ENCODE measurements at regions not wholly inside any gene's neighbourhood (a gene's known extent, or its start where the extent isn't known, plus 50 kb on each side); places are given as distances from the start of the nearest gene placed in this dataset.

GRCh38 chr11:97847730-97848129 lies 1173.0 kb upstream of the CNTN5 start:
- Histone ChIP-seq H3K9me2 (ENCODE audit: low read depth, low read length) (no peaks in the 10 kb centered on the region), H3K4me3 (ENCODE audit: low read depth, low read length, poor library complexity, severe bottlenecking) (no peak overlapping the region), H3K9ac (ENCODE audit: low read length) (no peak overlapping the region), H3K27me3 (ENCODE audit: insufficient read depth, low read length) (no peaks in the 10 kb centered on the region), H3K4me1 (ENCODE audit: insufficient read depth, low read length, severe bottlenecking) (no peaks in the 10 kb centered on the region), H3K79me2 (ENCODE audit: insufficient read depth, low read length) (no peaks in the 10 kb centered on the region), H3K27ac (ENCODE audit: low read depth, low read length, poor library complexity, severe bottlenecking) (no peak overlapping the region), H2AFZ (ENCODE audit: low read length) (no peak overlapping the region), H3F3A (ENCODE audit: insufficient read depth, low read length) (no peaks in the 10 kb centered on the region), H4K20me1 (ENCODE audit: insufficient read depth, low read length) (no peaks in the 10 kb centered on the region), H3K4me2 (ENCODE audit: low read length) (no peak overlapping the region), H3K9me3 (ENCODE audit: low read length) (no peaks in the 10 kb centered on the region), H3K36me3 (ENCODE audit: insufficient read depth, low read length) (no peaks in the 10 kb centered on the region)
- no peak for TF ChIP-seq EZH2 (IDR thresholded peaks at IDR 0.05; ENCODE audit: borderline replicate concordance, low read length)
- TF ChIP-seq, protein P1, sequence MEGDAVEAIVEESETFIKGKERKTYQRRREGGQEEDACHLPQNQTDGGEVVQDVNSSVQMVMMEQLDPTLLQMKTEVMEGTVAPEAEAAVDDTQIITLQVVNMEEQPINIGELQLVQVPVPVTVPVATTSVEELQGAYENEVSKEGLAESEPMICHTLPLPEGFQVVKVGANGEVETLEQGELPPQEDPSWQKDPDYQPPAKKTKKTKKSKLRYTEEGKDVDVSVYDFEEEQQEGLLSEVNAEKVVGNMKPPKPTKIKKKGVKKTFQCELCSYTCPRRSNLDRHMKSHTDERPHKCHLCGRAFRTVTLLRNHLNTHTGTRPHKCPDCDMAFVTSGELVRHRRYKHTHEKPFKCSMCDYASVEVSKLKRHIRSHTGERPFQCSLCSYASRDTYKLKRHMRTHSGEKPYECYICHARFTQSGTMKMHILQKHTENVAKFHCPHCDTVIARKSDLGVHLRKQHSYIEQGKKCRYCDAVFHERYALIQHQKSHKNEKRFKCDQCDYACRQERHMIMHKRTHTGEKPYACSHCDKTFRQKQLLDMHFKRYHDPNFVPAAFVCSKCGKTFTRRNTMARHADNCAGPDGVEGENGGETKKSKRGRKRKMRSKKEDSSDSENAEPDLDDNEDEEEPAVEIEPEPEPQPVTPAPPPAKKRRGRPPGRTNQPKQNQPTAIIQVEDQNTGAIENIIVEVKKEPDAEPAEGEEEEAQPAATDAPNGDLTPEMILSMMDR (IDR thresholded peaks at IDR 0.05; ENCODE audit: low read length) = no peak

DNA sequence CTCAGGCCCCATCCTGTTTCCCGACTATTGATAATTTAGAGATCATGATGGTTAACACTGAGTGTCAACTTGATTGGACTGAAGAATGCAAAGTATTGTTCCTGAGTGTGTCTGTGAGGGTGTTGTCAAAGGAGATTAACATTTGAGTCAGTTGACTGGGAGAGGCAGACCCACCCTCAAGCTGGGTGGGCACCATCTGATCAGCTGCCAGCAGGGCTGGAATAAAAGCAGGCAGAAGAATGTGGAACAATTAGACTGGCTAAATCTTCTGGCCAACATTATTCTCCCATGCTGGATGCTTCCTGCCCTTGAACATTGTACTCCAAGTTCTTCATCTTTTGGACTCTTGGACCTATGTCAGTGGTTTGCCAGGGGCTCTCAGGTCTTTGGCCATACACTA lies 1170.0 kb upstream of the CNTN5 start:
- H3K9me2 ChIP-seq (ENCODE audit: low read depth, low read length) = no peaks in the 10 kb centered on the region
- no peak for TF ChIP-seq EZH2 (IDR thresholded peaks at IDR 0.05; ENCODE audit: borderline replicate concordance, low read length)
- TF ChIP-seq, protein P1 (IDR thresholded peaks at IDR 0.05; ENCODE audit: low read length) = no peak
- no peaks in the 10 kb centered on the region for H3K36me3 ChIP-seq (ENCODE audit: insufficient read depth, low read length)
- no peaks in the 10 kb centered on the region for H3F3A ChIP-seq (ENCODE audit: insufficient read depth, low read length)
- H3K9ac ChIP-seq (ENCODE audit: low read length) = no peak overlapping the region
- no peaks in the 10 kb centered on the region for H3K79me2 ChIP-seq (ENCODE audit: insufficient read depth, low read length)
- H3K4me3 ChIP-seq (ENCODE audit: low read depth, low read length, poor library complexity, severe bottlenecking) = no peak overlapping the region
- no peak overlapping the region for H3K4me2 ChIP-seq (ENCODE audit: low read length)
- H3K9me3 ChIP-seq (ENCODE audit: low read length) = no peaks in the 10 kb centered on the region
- no peaks in the 10 kb centered on the region for H3K27me3 ChIP-seq (ENCODE audit: insufficient read depth, low read length)
- H4K20me1 ChIP-seq (ENCODE audit: insufficient read depth, low read length) = no peaks in the 10 kb centered on the region
- H3K27ac ChIP-seq (ENCODE audit: low read depth, low read length, poor library complexity, severe bottlenecking) = no peak overlapping the region
- H2AFZ ChIP-seq (ENCODE audit: low read length) = no peak overlapping the region
- no peaks in the 10 kb centered on the region for H3K4me1 ChIP-seq (ENCODE audit: insufficient read depth, low read length, severe bottlenecking)

GRCh38 chr11:97854357-97854756 lies 1166.4 kb upstream of the CNTN5 start:
- Histone ChIP-seq H3F3A (ENCODE audit: insufficient read depth, low read length) (no peaks in the 10 kb centered on the region), H3K9me2 (ENCODE audit: low read depth, low read length) (no peaks in the 10 kb centered on the region), H3K4me1 (ENCODE audit: insufficient read depth, low read length, severe bottlenecking) (no peaks in the 10 kb centered on the region), H2AFZ (ENCODE audit: low read length) (no peak overlapping the region), H4K20me1 (ENCODE audit: insufficient read depth, low read length) (no peaks in the 10 kb centered on the region), H3K4me2 (ENCODE audit: low read length) (no peak overlapping the region), H3K79me2 (ENCODE audit: insufficient read depth, low read length) (no peaks in the 10 kb centered on the region), H3K27ac (ENCODE audit: low read depth, low read length, poor library complexity, severe bottlenecking) (no peak overlapping the region), H3K36me3 (ENCODE audit: insufficient read depth, low read length) (no peaks in the 10 kb centered on the region), H3K27me3 (ENCODE audit: insufficient read depth, low read length) (no peaks in the 10 kb centered on the region), H3K4me3 (ENCODE audit: low read depth, low read length, poor library complexity, severe bottlenecking) (no peak overlapping the region), H3K9ac (ENCODE audit: low read length) (no peak overlapping the region), H3K9me3 (ENCODE audit: low read length) (no peaks in the 10 kb centered on the region)
- TF ChIP-seq EZH2 (IDR thresholded peaks at IDR 0.05; ENCODE audit: borderline replicate concordance, low read length) = no peak
- TF ChIP-seq, protein P1 (IDR thresholded peaks at IDR 0.05; ENCODE audit: low read length) = no peak
